Testis (tissue), 2 donors: ENCODE measurements at regions not wholly inside any gene's neighbourhood (a gene's known extent, or its start where the extent isn't known, plus 50 kb on each side); places are given as distances from the start of the nearest gene placed in this dataset.

Source experiments
- DNase-seq: peaks from one replicate; pipeline ENCODE4 v3.0.0-alpha.2; 2019
- H3K27ac ChIP-seq, 2 donors: fragments of 200-600 bp; sonication (generic); one replicate each; pipeline ENCODE4 v1.5.1; 2019
- H3K27me3 ChIP-seq: fragments of 200-600 bp; sonication (generic); one replicate; pipeline ENCODE4 v1.5.1; 2019
- H3K36me3 ChIP-seq: fragments of 200-600 bp; sonication (generic); one replicate; pipeline ENCODE4 v1.5.1; 2017; ENCODE audit warnings: low read depth; ENCODE audit errors: missing control alignments
- H3K4me1 ChIP-seq: fragments of 200-600 bp; sonication (generic); one replicate; pipeline ENCODE4 v1.5.1; 2019
- H3K4me3 ChIP-seq, 2 donors: fragments of 200-600 bp; sonication (generic); one replicate each; pipeline ENCODE4 v1.5.1; 2017 to 2019
- H3K9me3 ChIP-seq: fragments of 200-600 bp; sonication (generic); one replicate; pipeline ENCODE4 v1.5.1; 2017
- CTCF ChIP-seq, 3 experiments: fragments of 450-650 bp in 2 of 3; fragments of 200-600 bp in 1 of 3; sonication (generic) in 1 of 3; IDR thresholded peaks; one replicate each; pipeline ENCODE4 v1.5.1; 2016 to 2019; ENCODE audit warnings: antibody characterized with exemption in 3 of 3, mild to moderate bottlenecking in 2 of 3, moderate library complexity in 1 of 3
- POLR2A ChIP-seq: fragments of 450-650 bp; IDR thresholded peaks from one replicate; pipeline ENCODE4 v1.6.1; 2017; ENCODE audit warnings: antibody characterized with exemption, mild to moderate bottlenecking, moderate library complexity
- WGBS, 2 donors: methylation state at CpG; one replicate each; pipeline ENCODE4 v1.1.5; 2018; 5-methylcytosine and 5-hydroxymethylcytosine counted together
- intact Hi-C: fragments of 100-400 bp; cut with DNase I; formaldehyde crosslinking; loops from one replicate; pipeline ENCODE4 v1.15.1; 2023; ENCODE audit warnings: low total_unique reads

GRCh38 chr1:83500987-83501591 is 497.8 kb downstream of the TTLL7 start:
- H3K27ac ChIP-seq = no peak overlapping the region
- no peak overlapping the region for H3K4me3 ChIP-seq
- H3K4me1 ChIP-seq = no peaks in the 10 kb centered on the region
- TF ChIP-seq POLR2A (no peak), CTCF (IDR thresholded peaks at IDR 0.05) (no peak)
- H3K9me3 ChIP-seq = no peaks in the 10 kb centered on the region
- WGBS, 2 donors = 88 to 90% methylated on average over 1 of the region's 1 CpG
- intact Hi-C loops = no loop called here
- DNase-seq = no peak
- H3K36me3 ChIP-seq = no peaks in the 10 kb centered on the region
- H3K27me3 ChIP-seq = no peaks in the 10 kb centered on the region

GRCh38 chr1:83500531-83500930 is 498.4 kb downstream of the TTLL7 start:
- intact Hi-C loops = no loop called here
- Histone ChIP-seq H3K4me3 (no peak overlapping the region), H3K4me1 (no peaks in the 10 kb centered on the region), H3K27ac (no peak overlapping the region), H3K27me3 (no peaks in the 10 kb centered on the region), H3K9me3 (no peaks in the 10 kb centered on the region), H3K36me3 (no peaks in the 10 kb centered on the region)
- 81 to 98% methylated on average over 1 of the region's 1 CpG for WGBS, 2 donors
- TF ChIP-seq POLR2A (no peak), CTCF (IDR thresholded peaks at IDR 0.05) (no peak)
- DNase-seq = no peak

- no peak for TF ChIP-seq POLR2A
- no peak for TF ChIP-seq CTCF (IDR thresholded peaks at IDR 0.05)
- DNase-seq = no peak
- Histone ChIP-seq H3K4me3 (no peak overlapping the region), H3K4me1 (no peaks in the 10 kb centered on the region), H3K27me3 (no peaks in the 10 kb centered on the region), H3K9me3 (no peaks in the 10 kb centered on the region), H3K36me3 (no peaks in the 10 kb centered on the region), H3K27ac (no peak overlapping the region)
- WGBS, 2 donors = 85% methylated on average over 3 of the region's 3 CpGs
- intact Hi-C loops = no loop called here
Measured at GRCh38 chr1:83499998-83500397, 498.9 kb downstream of the TTLL7 start.

- Histone ChIP-seq H3K4me1 (no peaks in the 10 kb centered on the region), H3K4me3 (no peak overlapping the region), H3K9me3 (no peaks in the 10 kb centered on the region), H3K27me3 (no peaks in the 10 kb centered on the region), H3K36me3 (no peaks in the 10 kb centered on the region), H3K27ac (no peak overlapping the region)
- TF ChIP-seq CTCF (IDR thresholded peaks at IDR 0.05) (no peak), POLR2A (no peak)
- DNase-seq = no peak
- intact Hi-C loops = no loop called here
- WGBS, 2 donors = 84 to 92% methylated on average over 1 of the region's 1 CpG
Measured at GRCh38 chr1:83497563-83497962, 501.4 kb downstream of the TTLL7 start.

- no peak for DNase-seq
- no peak overlapping the region for H3K4me3 ChIP-seq
- H3K9me3 ChIP-seq = no peaks in the 10 kb centered on the region
- H3K27ac ChIP-seq = no peak overlapping the region
- WGBS, 2 donors = 65 to 67% methylated on average over 9 of the region's 9 CpGs
- H3K4me1 ChIP-seq = no peaks in the 10 kb centered on the region
- no peaks in the 10 kb centered on the region for H3K36me3 ChIP-seq
- intact Hi-C loops = no loop called here
- H3K27me3 ChIP-seq = no peaks in the 10 kb centered on the region
- no peak for TF ChIP-seq POLR2A
Measured at GRCh38 chr1:83495560-83495959, 503.4 kb downstream of the TTLL7 start.
